Activated CD4-positive, alpha-beta T cell treated with anti-CD3 and anti-CD28 coated beads, Interleukin-2, amount 10 ng/mL, durations not matched to agents 7 days and 5 days (primary cell): ENCODE measurements at regions not wholly inside any gene's neighbourhood (a gene's known extent, or its start where the extent isn't known, plus 50 kb on each side); places are given as distances from the start of the nearest gene placed in this dataset.

Source experiments
- CTCF ChIA-PET: fragments of 350-600 bp; sonication (Branson Sonifier 250); formaldehyde crosslinking; loops from one replicate; lab custom pipeline; 2021; ENCODE audit warnings: antibody characterized with exemption; lab: Charles Lee
- POLR2A ChIA-PET: fragments of 350-600 bp; sonication (Branson Sonifier 250); formaldehyde crosslinking; loops from one replicate; lab custom pipeline; 2021; ENCODE audit warnings: antibody characterized with exemption; lab: Charles Lee
- DNase-seq: peaks from one replicate; pipeline ENCODE4 v3.0.0-alpha.2; 2020
- H3K27ac Mint-ChIP-seq: one replicate; pipeline ENCODE4 v1.8.0; 2021; ENCODE audit warnings: mild to moderate bottlenecking, moderate library complexity, mixed read lengths
- H3K27me3 Mint-ChIP-seq: one replicate; pipeline ENCODE4 v1.8.0; 2021; ENCODE audit warnings: mixed read lengths
- H3K36me3 Mint-ChIP-seq: one replicate; pipeline ENCODE4 v1.8.0; 2021; ENCODE audit warnings: low read depth, mixed read lengths
- H3K4me1 Mint-ChIP-seq: one replicate; pipeline ENCODE4 v1.8.0; 2021; ENCODE audit warnings: mixed read lengths
- H3K4me3 Mint-ChIP-seq: one replicate; pipeline ENCODE4 v1.8.0; 2021; ENCODE audit warnings: mild to moderate bottlenecking, moderate library complexity, mixed read lengths
- H3K9me3 Mint-ChIP-seq: one replicate; pipeline ENCODE4 v1.8.0; 2021; ENCODE audit warnings: mixed read lengths

DNA sequence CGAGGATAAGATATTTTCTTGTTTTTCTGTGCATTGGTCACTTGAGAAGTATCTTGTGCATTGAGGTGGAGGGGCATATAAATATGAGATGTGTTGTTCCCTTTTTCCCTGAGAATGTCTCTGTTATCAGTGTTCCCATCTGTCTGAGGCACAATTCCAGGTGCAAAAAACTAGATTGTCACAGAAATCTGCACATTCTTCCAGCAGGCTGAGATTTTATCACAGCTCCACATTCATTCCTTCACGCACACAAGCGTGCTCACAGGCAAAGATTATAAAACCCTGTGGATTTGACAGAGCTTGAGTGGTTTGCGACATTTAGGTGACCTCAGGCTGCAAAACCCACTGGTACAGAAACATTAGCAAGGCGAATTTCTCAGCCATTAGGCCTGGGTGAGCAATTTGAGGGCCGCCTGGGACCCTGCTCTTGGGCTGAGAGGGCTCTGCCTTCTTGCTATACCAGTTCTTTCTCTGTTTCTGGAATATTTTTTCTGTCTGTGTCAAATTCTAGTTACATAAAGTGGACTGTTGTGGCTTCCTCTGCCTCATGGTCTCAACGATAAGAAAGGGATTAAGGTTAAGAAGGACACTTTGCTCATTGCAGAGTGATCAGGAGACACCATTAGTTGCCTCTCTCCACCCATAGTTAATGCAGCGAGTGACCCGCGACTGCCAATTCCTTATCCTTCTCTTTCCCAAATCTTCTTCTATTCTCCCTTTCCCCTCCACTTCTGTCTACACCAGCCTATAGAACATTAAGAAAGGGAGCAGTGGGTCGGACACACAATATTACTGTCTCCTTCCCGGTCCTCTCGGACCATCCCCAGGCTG, 86.7 kb upstream of the C1QTNF7 start:
- Mint-ChIP-seq H3K36me3 (no peaks in the 10 kb centered on the region), H3K27me3 (no peaks in the 10 kb centered on the region), H3K4me3 (no peak overlapping the region), H3K27ac (no peak overlapping the region), H3K9me3 (peaks cover 3% of the 10 kb centered on the region), H3K4me1 (no peaks in the 10 kb centered on the region)
- ChIA-PET CTCF (no interaction called here), POLR2A (no interaction called here)
- no peak for DNase-seq

DNA sequence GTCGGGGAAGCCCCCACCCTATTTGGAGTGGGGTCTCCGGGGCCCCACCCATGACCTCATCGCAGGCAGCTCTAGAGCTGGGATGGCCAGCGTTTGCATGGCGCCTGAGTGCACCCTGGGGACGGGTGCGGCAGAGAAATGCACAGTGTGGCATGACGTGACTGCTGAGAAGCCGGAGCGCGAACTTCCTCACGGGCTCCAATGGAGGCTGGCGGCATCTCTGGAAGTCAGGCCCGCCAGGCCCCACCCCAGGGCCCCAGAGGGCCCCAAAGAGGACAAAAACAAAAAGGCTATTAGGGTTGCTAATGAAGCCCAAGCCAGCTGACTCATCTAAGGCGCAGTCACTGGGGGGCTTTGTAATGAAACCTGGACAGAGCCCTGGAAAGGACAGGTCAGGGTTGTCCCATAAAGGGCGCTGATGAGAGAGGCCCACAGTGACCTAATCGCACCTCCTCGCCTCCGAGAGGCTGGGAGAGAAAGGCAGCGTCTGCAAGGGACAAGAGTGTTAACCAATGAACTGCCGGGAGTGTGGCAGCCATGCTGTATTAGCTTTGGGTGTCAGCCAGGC, 86.0 kb upstream of the C1QTNF7 start:
- ChIA-PET POLR2A (no interaction called here), CTCF (no interaction called here)
- DNase-seq: no peak
- Mint-ChIP-seq H3K4me1 (no peaks in the 10 kb centered on the region), H3K27me3 (no peaks in the 10 kb centered on the region), H3K9me3 (peaks cover 3% of the 10 kb centered on the region), H3K4me3 (no peak overlapping the region), H3K36me3 (no peaks in the 10 kb centered on the region), H3K27ac (no peak overlapping the region)

DNA sequence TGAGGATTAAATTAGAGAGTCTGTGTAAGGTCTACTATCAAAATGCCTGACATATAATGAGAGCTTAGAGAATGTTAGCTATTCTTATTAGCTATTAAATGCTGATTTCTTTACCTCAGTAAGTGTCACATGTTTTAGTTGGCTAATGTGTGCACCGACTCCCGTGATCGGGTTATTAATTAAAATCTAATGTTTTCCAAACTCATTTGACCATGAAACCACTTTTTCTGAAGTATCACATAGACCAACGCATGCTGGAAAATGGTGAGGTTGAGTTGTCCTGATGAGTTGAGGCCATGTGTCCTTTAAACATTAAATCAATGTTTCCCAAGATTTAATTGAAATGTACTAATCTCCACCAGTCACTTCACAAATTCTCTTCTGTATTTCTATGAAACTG, 84.8 kb upstream of the C1QTNF7 start:
- Mint-ChIP-seq H3K27me3 (no peaks in the 10 kb centered on the region), H3K27ac (no peak overlapping the region), H3K36me3 (no peaks in the 10 kb centered on the region), H3K4me3 (no peak overlapping the region), H3K9me3 (no peaks in the 10 kb centered on the region), H3K4me1 (no peaks in the 10 kb centered on the region)
- CTCF ChIA-PET: interaction anchor here (1.5 kb wide), 1 partner anchor 29 kb away, joined by 3 read pairs; no protein-coding TSS in a partner anchor
- no peak for DNase-seq
- POLR2A ChIA-PET: interaction anchor here (0.5 kb wide), 1 partner anchor 547 kb away, joined by 3 read pairs; no protein-coding TSS in a partner anchor

DNA sequence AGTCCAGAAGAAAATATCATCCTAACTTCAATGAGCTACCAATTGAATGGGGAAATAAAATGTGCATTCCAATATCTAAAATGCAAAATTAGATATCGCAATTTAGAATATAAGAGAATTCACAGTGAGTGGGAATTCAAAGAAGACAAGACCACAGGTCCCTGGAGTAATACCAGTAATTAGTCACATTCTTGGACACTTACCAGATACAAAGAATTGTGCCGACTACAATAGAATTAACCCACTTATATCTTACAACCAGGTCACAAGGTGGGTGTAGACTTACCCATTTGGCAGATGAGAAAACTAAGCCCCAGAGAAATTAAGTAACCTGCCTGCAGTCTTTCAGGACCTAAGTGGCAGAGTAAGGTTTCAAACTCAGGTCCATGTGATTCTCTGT, 84.3 kb upstream of the C1QTNF7 start:
- Mint-ChIP-seq H3K36me3 (no peaks in the 10 kb centered on the region), H3K4me3 (no peak overlapping the region), H3K27me3 (no peaks in the 10 kb centered on the region), H3K4me1 (no peaks in the 10 kb centered on the region), H3K9me3 (no peaks in the 10 kb centered on the region), H3K27ac (no peak overlapping the region)
- POLR2A ChIA-PET: no interaction called here
- CTCF ChIA-PET: interaction anchor here (1.5 kb wide), 1 partner anchor 29 kb away, joined by 3 read pairs; no protein-coding TSS in a partner anchor
- no peak for DNase-seq

DNA sequence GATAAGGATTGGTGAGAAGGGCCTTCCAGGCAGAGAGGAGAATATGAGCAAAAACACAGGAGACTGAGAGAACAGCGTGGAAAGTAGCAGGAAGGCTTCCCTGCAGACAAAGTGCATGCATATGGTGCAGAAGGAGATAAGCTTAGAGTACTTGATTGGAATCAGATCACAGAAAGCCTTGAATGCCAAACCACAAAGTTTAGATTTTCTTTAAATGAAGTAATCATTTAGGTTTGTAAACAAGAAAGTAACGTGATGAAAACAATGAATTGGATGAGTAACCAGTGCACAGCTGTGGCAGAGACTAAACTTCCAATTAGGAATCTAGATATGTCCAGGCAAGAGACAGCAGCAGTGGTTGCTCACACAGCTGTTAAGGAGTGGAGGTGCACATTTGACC, 83.8 kb upstream of the C1QTNF7 start:
- no peaks in the 10 kb centered on the region for H3K36me3 Mint-ChIP-seq
- no peak for DNase-seq
- no peaks in the 10 kb centered on the region for H3K4me1 Mint-ChIP-seq
- no peaks in the 10 kb centered on the region for H3K27me3 Mint-ChIP-seq
- H3K4me3 Mint-ChIP-seq: no peak overlapping the region
- ChIA-PET CTCF (interaction anchor here (1.5 kb wide), 1 partner anchor 30 kb away, joined by 3 read pairs; no protein-coding TSS in a partner anchor), POLR2A (no interaction called here)
- H3K27ac Mint-ChIP-seq: no peak overlapping the region
- H3K9me3 Mint-ChIP-seq: no peaks in the 10 kb centered on the region

DNA sequence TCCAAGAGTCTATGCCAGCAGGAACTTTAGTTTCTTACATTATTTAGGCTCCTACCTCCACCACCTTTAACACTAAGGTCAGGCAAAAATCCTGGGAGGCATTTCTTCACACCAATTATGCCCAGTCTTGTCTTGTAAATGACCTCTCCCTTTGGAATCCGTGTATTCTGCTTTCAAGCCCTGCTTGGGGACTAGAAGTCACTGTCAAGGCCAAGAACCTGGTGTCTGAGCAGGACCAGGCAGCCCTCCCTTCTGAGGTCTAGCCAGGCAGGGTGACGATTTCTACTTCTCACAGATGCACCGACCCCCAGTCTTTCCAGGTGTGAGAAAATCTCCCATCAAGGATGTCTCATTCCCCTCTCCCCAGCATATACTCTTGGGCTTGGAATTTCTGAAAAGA, 82.7 kb upstream of the C1QTNF7 start:
- H3K4me3 Mint-ChIP-seq: no peak overlapping the region
- peaks cover 4% of the 10 kb centered on the region for H3K4me1 Mint-ChIP-seq
- H3K9me3 Mint-ChIP-seq: no peaks in the 10 kb centered on the region
- POLR2A ChIA-PET: no interaction called here
- no peaks in the 10 kb centered on the region for H3K27me3 Mint-ChIP-seq
- no peak overlapping the region for H3K27ac Mint-ChIP-seq
- CTCF ChIA-PET: no interaction called here
- no peaks in the 10 kb centered on the region for H3K36me3 Mint-ChIP-seq
- no peak for DNase-seq

DNA sequence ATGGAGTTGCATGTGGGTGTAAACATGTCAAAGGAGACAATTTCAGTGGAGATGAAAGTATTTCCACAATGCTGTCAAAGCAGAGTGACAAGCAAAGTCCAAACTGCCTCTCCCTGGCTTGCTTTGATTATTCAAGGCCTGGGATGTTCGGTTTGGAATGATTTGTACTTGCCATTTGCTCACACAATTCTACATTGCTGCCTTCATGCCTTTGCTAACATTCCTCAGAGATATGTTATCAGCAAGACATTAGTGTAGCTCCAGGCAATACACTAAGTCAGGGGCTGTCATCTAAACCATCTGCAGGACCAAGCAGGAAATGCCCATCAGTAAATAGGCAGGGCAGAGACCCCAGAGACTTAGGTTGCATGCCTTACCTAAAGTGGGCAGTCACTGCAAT, 79.6 kb upstream of the C1QTNF7 start:
- DNase-seq: no peak
- Mint-ChIP-seq H3K27ac (no peak overlapping the region), H3K4me3 (no peak overlapping the region), H3K36me3 (no peaks in the 10 kb centered on the region), H3K27me3 (peaks cover 1% of the 10 kb centered on the region), H3K9me3 (no peaks in the 10 kb centered on the region), H3K4me1 (peaks cover 4% of the 10 kb centered on the region)
- ChIA-PET CTCF (no interaction called here), POLR2A (no interaction called here)

DNA sequence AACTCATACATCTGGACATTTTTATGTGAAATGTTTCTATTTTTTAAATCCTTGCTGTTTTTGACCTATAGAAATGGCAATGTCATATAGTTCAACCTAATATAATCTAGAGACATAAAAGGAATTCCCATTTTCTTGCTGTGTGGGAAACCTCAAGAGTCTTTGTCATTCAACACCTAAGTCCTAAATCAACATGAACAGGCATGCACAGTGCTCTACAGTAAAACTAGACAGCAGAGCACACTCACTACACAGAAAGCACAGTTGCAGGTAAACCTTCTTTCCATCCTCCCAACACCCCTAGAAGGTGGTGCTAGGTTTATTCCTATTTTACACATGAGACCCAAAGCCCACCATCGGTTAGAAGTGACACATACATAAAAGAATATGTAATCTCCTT, 79.1 kb upstream of the C1QTNF7 start:
- no peak for DNase-seq
- Mint-ChIP-seq H3K36me3 (no peaks in the 10 kb centered on the region), H3K9me3 (no peaks in the 10 kb centered on the region), H3K4me1 (peaks cover 4% of the 10 kb centered on the region), H3K27me3 (peaks cover 1% of the 10 kb centered on the region), H3K4me3 (no peak overlapping the region), H3K27ac (no peak overlapping the region)
- ChIA-PET POLR2A (no interaction called here), CTCF (no interaction called here)

DNA sequence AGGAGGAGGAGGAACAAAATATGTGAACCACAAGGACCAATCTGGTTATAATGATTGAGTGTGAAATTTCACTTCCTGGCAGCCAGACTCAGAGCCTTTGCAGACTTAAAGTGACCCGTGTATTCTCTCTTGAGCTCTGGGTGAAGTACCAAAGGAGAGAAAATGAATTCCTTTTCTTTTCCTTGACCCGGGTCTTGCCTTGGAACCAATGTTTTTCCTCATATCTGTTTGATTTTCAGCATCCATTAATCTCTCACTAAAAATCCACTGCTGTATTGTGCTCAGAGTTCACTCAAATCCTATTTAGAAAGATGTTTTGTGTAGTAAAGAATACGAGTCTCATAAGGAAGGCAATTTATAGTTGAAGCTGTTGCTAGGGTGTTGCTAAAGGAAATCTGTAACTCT, 78.3 kb upstream of the C1QTNF7 start:
- peaks cover 1% of the 10 kb centered on the region for H3K27me3 Mint-ChIP-seq
- H3K36me3 Mint-ChIP-seq: no peaks in the 10 kb centered on the region
- no peaks in the 10 kb centered on the region for H3K9me3 Mint-ChIP-seq
- no peak for DNase-seq
- no peak overlapping the region for H3K4me3 Mint-ChIP-seq
- ChIA-PET POLR2A (no interaction called here), CTCF (interaction anchor here (0.7 kb wide), 2 partner anchors 292 to 1695 kb away, joined by 3 to 4 read pairs; no protein-coding TSS in a partner anchor)
- peaks cover 4% of the 10 kb centered on the region for H3K4me1 Mint-ChIP-seq
- no peak overlapping the region for H3K27ac Mint-ChIP-seq

DNA sequence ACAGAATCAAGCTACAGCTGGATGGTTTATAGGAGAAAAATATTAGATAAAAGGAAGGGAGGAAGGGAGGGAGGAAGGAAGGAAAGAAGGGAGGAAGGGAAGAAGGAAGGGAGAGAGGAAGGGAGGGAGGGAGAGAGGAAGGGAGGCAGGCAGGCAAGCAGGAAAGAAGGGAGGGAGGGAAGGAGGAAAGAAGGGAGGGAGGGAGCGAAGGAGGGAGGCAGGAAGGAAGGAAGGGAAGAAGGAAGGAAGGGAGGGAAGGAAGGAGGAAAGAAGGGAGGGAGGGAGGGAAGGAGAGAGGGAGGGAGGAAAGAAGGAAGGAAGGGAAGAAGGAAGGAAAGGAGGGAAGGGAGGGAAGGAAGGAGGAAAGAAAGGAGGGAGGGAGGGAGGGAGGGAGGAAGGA, 77.9 kb upstream of the C1QTNF7 start:
- Mint-ChIP-seq H3K27me3 (peaks cover 1% of the 10 kb centered on the region), H3K36me3 (no peaks in the 10 kb centered on the region), H3K9me3 (no peaks in the 10 kb centered on the region), H3K27ac (no peak overlapping the region), H3K4me3 (no peak overlapping the region), H3K4me1 (peaks cover 4% of the 10 kb centered on the region)
- CTCF ChIA-PET: interaction anchor here (0.7 kb wide), 2 partner anchors 293 to 1696 kb away, joined by 3 to 4 read pairs; no protein-coding TSS in a partner anchor
- POLR2A ChIA-PET: no interaction called here
- no peak for DNase-seq

DNA sequence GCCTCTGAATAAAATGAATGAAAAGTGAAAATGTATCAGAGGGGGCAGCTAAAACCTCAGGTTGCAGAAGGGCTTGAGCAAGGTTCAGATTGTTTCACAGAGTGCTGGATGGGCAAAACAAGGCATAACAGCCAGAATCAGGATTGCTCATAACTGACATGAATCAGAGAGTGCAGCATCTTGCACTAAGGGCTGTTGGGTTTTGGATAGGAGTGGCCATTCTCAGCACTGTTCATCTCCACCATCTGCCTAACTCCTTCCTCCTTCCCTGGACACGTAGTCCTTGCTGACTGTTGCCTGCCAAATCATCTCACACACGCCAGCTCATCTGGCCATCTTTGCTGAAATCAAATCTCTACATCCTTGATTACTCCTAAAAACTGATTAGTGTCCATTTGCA, 75.3 kb upstream of the C1QTNF7 start:
- ChIA-PET CTCF (no interaction called here), POLR2A (no interaction called here)
- Mint-ChIP-seq H3K4me1 (peaks cover 4% of the 10 kb centered on the region), H3K9me3 (no peaks in the 10 kb centered on the region), H3K27ac (no peak overlapping the region), H3K4me3 (no peak overlapping the region), H3K36me3 (no peaks in the 10 kb centered on the region), H3K27me3 (peaks cover 1% of the 10 kb centered on the region)
- no peak for DNase-seq

DNA sequence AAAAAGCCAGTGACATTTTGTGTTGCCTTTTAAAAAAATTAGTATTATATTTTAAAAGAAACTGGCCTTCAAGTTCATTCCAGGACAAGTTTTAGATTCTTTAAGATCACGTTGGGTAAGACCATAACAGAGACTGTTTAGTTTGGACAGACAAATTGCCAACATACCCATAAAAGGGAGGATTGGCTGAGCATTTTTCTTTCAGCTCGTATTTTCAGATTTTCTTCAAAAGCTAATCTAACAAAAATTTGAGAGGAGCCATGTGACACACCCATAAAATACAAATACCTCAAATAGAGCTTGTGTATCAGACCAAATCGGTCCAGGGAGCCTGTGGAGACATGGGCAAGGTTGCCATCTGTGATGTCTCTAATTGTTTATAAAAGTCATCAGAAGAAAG, 74.6 kb upstream of the C1QTNF7 start:
- POLR2A ChIA-PET: no interaction called here
- Mint-ChIP-seq H3K27me3 (peaks cover 1% of the 10 kb centered on the region), H3K9me3 (no peaks in the 10 kb centered on the region), H3K27ac (no peak overlapping the region), H3K36me3 (no peaks in the 10 kb centered on the region), H3K4me1 (peaks cover 4% of the 10 kb centered on the region), H3K4me3 (no peak overlapping the region)
- CTCF ChIA-PET: no interaction called here
- DNase-seq: no peak

DNA sequence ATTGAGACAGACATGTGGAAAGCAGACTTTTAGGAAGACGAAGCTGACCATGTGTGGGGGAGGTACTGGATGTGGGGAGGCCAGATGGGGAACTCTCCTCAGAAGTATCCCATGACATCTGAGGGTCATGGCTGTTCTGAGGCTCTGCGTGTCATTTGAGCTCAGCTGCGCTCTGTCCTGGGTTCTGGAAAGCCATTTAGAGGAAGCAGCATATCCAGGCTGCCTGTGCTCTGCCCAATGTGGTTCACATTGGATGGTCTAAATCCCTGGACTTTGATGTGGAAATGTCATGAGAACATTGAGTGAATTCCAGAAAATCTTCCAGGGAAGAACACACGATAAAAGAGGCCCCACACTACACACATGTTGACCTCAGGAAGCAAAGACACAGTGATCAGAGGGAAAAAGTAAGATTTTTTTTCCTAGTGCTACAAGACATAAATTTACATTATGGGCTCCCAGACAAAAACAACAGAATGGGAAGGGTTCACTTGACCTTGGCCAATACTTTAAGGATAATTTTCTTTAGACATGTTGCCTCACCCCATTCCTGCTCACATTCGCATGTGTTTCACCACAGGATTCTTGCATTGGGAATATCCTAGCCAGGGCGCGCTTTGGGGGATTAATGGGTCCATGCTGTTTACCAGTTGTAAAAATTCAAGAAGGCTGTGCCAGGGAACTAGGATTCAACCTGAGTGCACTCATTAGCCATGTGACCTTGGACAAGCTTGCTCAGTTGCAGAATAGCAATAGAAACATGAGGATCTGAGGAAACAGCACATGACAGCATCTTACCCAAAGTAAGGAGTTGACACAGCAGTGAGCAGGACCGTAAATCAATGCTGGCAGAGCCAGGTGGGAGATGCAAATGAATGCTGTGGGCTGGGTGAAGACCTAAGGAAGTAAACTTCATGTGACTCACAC, 73.2 kb upstream of the C1QTNF7 start:
- Mint-ChIP-seq H3K27me3 (peaks cover 1% of the 10 kb centered on the region), H3K4me3 (no peak overlapping the region), H3K4me1 (peaks cover 2% of the 10 kb centered on the region), H3K27ac (no peak overlapping the region), H3K36me3 (no peaks in the 10 kb centered on the region), H3K9me3 (peaks cover 3% of the 10 kb centered on the region)
- CTCF ChIA-PET: no interaction called here
- POLR2A ChIA-PET: no interaction called here
- DNase-seq: no peak
